H9 (cell line): ENCODE measurements at regions not wholly inside any gene's neighbourhood (a gene's known extent, or its start where the extent isn't known, plus 50 kb on each side); places are given as distances from the start of the nearest gene placed in this dataset.

ENCODE experiments used
- DNase-seq: peaks from one replicate; pipeline ENCODE4 v3.0.0-alpha.2; 2017
- H2AFZ ChIP-seq: one replicate; pipeline ENCODE4 v1.6.1; 2013; ENCODE audit warnings: mild to moderate bottlenecking, low read length, control low read depth, moderate library complexity
- H2AK5ac ChIP-seq: 2 replicates; pipeline ENCODE4 v1.6.1; 2013; ENCODE audit warnings: low read length, control low read depth, mixed read lengths; ENCODE audit not compliant: insufficient read length
- H2BK120ac ChIP-seq: one replicate; pipeline ENCODE4 v1.6.1; 2013; ENCODE audit warnings: low read depth, mild to moderate bottlenecking, low read length, control low read depth, inconsistent platforms; ENCODE audit not compliant: poor library complexity, severe bottlenecking
- H2BK12ac ChIP-seq: 2 replicates; pipeline ENCODE4 v1.6.1; 2013; ENCODE audit warnings: low read length, control low read depth, mixed read lengths, low read depth; ENCODE audit not compliant: insufficient read length
- H2BK15ac ChIP-seq: 2 replicates; pipeline ENCODE4 v1.6.1; 2013; ENCODE audit warnings: low read depth, low read length, control low read depth
- H2BK20ac ChIP-seq: one replicate; pipeline ENCODE4 v1.6.1; 2013; ENCODE audit warnings: low read depth, mild to moderate bottlenecking, low read length, control low read depth, inconsistent platforms; ENCODE audit not compliant: poor library complexity, severe bottlenecking
- H2BK5ac ChIP-seq: 2 replicates; pipeline ENCODE4 v1.6.1; 2013; ENCODE audit warnings: low read length, control low read depth, mixed read lengths; ENCODE audit not compliant: insufficient read length
- H3K14ac ChIP-seq: 2 replicates; pipeline ENCODE4 v1.6.1; 2013; ENCODE audit warnings: low read length, control low read depth; ENCODE audit not compliant: insufficient read depth
- H3K18ac ChIP-seq: 2 replicates; pipeline ENCODE4 v1.6.1; 2013; ENCODE audit warnings: low read depth, mild to moderate bottlenecking, mixed read lengths, low read length, control low read depth; ENCODE audit not compliant: insufficient read length
- H3K23ac ChIP-seq: 2 replicates; pipeline ENCODE4 v1.6.1; 2013; ENCODE audit warnings: low read length, control low read depth, mixed read lengths, low read depth; ENCODE audit not compliant: insufficient read length
- H3K23me2 ChIP-seq: 2 replicates; pipeline ENCODE4 v1.6.1; 2013; ENCODE audit warnings: low read depth, mild to moderate bottlenecking, mixed read lengths, low read length, control low read depth; ENCODE audit not compliant: insufficient read length, poor library complexity, severe bottlenecking
- H3K27ac ChIP-seq: 2 replicates; pipeline ENCODE4 v1.5.1; 2013; ENCODE audit warnings: low read length, control low read depth, mixed read lengths, low read depth; ENCODE audit not compliant: insufficient read length
- H3K27me3 ChIP-seq: 2 replicates; pipeline ENCODE4 v1.6.1; 2013; ENCODE audit warnings: low read length, control low read depth, inconsistent platforms; ENCODE audit not compliant: insufficient read depth
- H3K4ac ChIP-seq: 2 replicates; pipeline ENCODE4 v1.6.1; 2013; ENCODE audit warnings: low read depth, mild to moderate bottlenecking, control low read depth, inconsistent platforms, low read length, moderate library complexity
- H3K4me1 ChIP-seq: 2 replicates; pipeline ENCODE4 v1.6.1; 2013; ENCODE audit warnings: low read length, control low read depth, inconsistent platforms; ENCODE audit not compliant: insufficient read depth
- H3K4me2 ChIP-seq: 2 replicates; pipeline ENCODE4 v1.6.1; 2013; ENCODE audit warnings: low read length, control low read depth, mixed read lengths; ENCODE audit not compliant: insufficient read length, insufficient read depth
- H3K56ac ChIP-seq: 2 replicates; pipeline ENCODE4 v1.6.1; 2013; ENCODE audit warnings: low read depth, mild to moderate bottlenecking, mixed read lengths, low read length, control low read depth; ENCODE audit not compliant: insufficient read length
- H3K79me1 ChIP-seq: 2 replicates; pipeline ENCODE4 v1.6.1; 2013; ENCODE audit warnings: low read depth, mild to moderate bottlenecking, moderate library complexity, low read length, control low read depth, inconsistent platforms; ENCODE audit not compliant: insufficient read depth, poor library complexity, severe bottlenecking
- H3K79me2 ChIP-seq: 2 replicates; pipeline ENCODE4 v1.6.1; 2013; ENCODE audit warnings: low read length, control low read depth, inconsistent platforms; ENCODE audit not compliant: insufficient read depth
- H3K9ac ChIP-seq: 2 replicates; pipeline ENCODE4 v1.6.1; 2013; ENCODE audit warnings: low read length, control low read depth, mixed read lengths; ENCODE audit not compliant: insufficient read length; ENCODE audit errors: extremely low read depth
- H3K9me3 ChIP-seq: one replicate; pipeline ENCODE4 v1.6.1; 2013; ENCODE audit warnings: low read depth, low read length, inconsistent platforms; ENCODE audit not compliant: control insufficient read depth
- H3T11ph ChIP-seq: one replicate; pipeline ENCODE4 v1.6.1; 2013; ENCODE audit warnings: mild to moderate bottlenecking, low read length, control low read depth, inconsistent platforms
- H4K20me1 ChIP-seq: one replicate; pipeline ENCODE4 v1.6.1; 2013; ENCODE audit not compliant: control insufficient read depth, insufficient read length, insufficient read depth
- H4K5ac ChIP-seq: 2 replicates; pipeline ENCODE4 v1.6.1; 2013; ENCODE audit warnings: low read depth, mild to moderate bottlenecking, mixed read lengths, low read length, control low read depth; ENCODE audit not compliant: insufficient read length
- H4K8ac ChIP-seq: replicated peaks from 2 replicates; pipeline ENCODE4 v1.6.1; 2013; ENCODE audit warnings: low read length, control low read depth, mixed read lengths, low read depth; ENCODE audit not compliant: insufficient read length
- H4K91ac ChIP-seq: 2 replicates; pipeline ENCODE4 v1.6.1; 2013; ENCODE audit warnings: low read depth, mild to moderate bottlenecking, moderate library complexity, mixed read lengths, low read length, control low read depth; ENCODE audit not compliant: insufficient read length
- H3K27ac Mint-ChIP-seq, 3 experiments: 2 replicates in 2 of 3; 3 replicates in 1 of 3; pipeline ENCODE4 v1.8.0; 2020 to 2021; ENCODE audit warnings: mixed read lengths in 3 of 3, mild to moderate bottlenecking in 1 of 3, moderate library complexity in 1 of 3
- H3K27me3 Mint-ChIP-seq: 2 replicates; pipeline ENCODE4 v1.8.0; 2021; ENCODE audit warnings: low read depth, mild to moderate bottlenecking, moderate library complexity, mixed read lengths
- H3K36me3 Mint-ChIP-seq, 3 experiments: 2 replicates in 2 of 3; 3 replicates in 1 of 3; pipeline ENCODE4 v1.8.0; 2020 to 2021; ENCODE audit warnings: low read depth in 3 of 3, mixed read lengths in 3 of 3; ENCODE audit not compliant: insufficient read depth in 1 of 3
- H3K4me1 Mint-ChIP-seq, 2 experiments: 2 replicates each; pipeline ENCODE4 v1.8.0; 2020; ENCODE audit warnings: mixed read lengths in 2 of 2
- H3K4me3 Mint-ChIP-seq, 2 experiments: 2 replicates in 1 of 2; 3 replicates in 1 of 2; pipeline ENCODE4 v1.8.0; 2020 to 2021; ENCODE audit warnings: mild to moderate bottlenecking in 2 of 2, mixed read lengths in 2 of 2, moderate library complexity in 1 of 2
- H3K9me3 Mint-ChIP-seq, 2 experiments: 2 replicates in 1 of 2; 3 replicates in 1 of 2; pipeline ENCODE4 v1.8.0; 2020; ENCODE audit warnings: mild to moderate bottlenecking in 2 of 2, mixed read lengths in 2 of 2, moderate library complexity in 1 of 2
- CTCF ChIP-seq: fragments of 200-600 bp; sonication (generic); conservative IDR thresholded peaks from 3 replicates; pipeline ENCODE4 v1.8.0; 2021; ENCODE audit warnings: antibody characterized with exemption, mild to moderate bottlenecking
- WGBS: extraction: QIAGEN DNeasy Blood & Tissue Kit; methylation state at CpG from one replicate; pipeline ENCODE4 v1.1.7; 2013; ENCODE audit warnings: missing lambda C conversion rate, low lambda C conversion rate, mixed read lengths; ENCODE audit not compliant: insufficient read length; ENCODE audit errors: extremely low coverage; 5-methylcytosine and 5-hydroxymethylcytosine counted together

GRCh38 chr4:180937083-180937482, 1306.1 kb upstream of the TENM3 start:
- H3K27ac ChIP-seq = no peak overlapping the region
- H2BK20ac ChIP-seq = no peak overlapping the region
- no peaks in the 10 kb centered on the region for H3K27me3 ChIP-seq
- no peak for TF ChIP-seq CTCF
- H4K8ac ChIP-seq = no peak overlapping the region
- H3T11ph ChIP-seq = no peak overlapping the region
- no peak overlapping the region for H3K4me2 ChIP-seq
- no peak overlapping the region for H2AFZ ChIP-seq
- no peaks in the 10 kb centered on the region for H3K23me2 ChIP-seq
- H2BK120ac ChIP-seq = no peak overlapping the region
- H2BK12ac ChIP-seq = no peak overlapping the region
- no peak overlapping the region for H3K9ac ChIP-seq
- no peak overlapping the region for H3K14ac ChIP-seq
- Mint-ChIP-seq H3K27ac (no peak overlapping the region), H3K27me3 (no peaks in the 10 kb centered on the region), H3K4me1 (peaks cover 0 to 3% of the 10 kb centered on the region in 2 experiments; a peak in 3 of 4 replicates), H3K36me3 (peaks cover 0 to 3% (median 0%) of the 10 kb centered on the region in 3 experiments; a peak in 1 of 7 replicates), H3K9me3 (no peaks in the 10 kb centered on the region), H3K4me3 (no peak overlapping the region)
- no peak for DNase-seq
- no peak overlapping the region for H3K56ac ChIP-seq
- no peaks in the 10 kb centered on the region for H3K79me1 ChIP-seq
- no peaks in the 10 kb centered on the region for H3K79me2 ChIP-seq
- no peak overlapping the region for H4K91ac ChIP-seq
- no peak overlapping the region for H2AK5ac ChIP-seq
- H3K9me3 ChIP-seq = no peaks in the 10 kb centered on the region
- H3K4ac ChIP-seq = no peak overlapping the region
- H3K4me1 ChIP-seq = no peaks in the 10 kb centered on the region
- H4K5ac ChIP-seq = no peak overlapping the region
- WGBS = no CpG with 5 or more reads among the region's 3 CpGs
- no peak overlapping the region for H3K23ac ChIP-seq
- H2BK5ac ChIP-seq = no peak overlapping the region
- no peaks in the 10 kb centered on the region for H4K20me1 ChIP-seq
- H2BK15ac ChIP-seq = no peak overlapping the region
- no peak overlapping the region for H3K18ac ChIP-seq
